GM19023 (cell line): ENCODE measurements at regions not wholly inside any gene's neighbourhood (a gene's known extent, or its start where the extent isn't known, plus 50 kb on each side); places are given as distances from the start of the nearest gene placed in this dataset.
"Not testable (repeated sequence)": the region's sequence is repeated elsewhere in the genome, so short reads cannot be mapped to it uniquely, and the experiment has no call there.

ENCODE experiments used
- ATAC-seq: cut with Tn5 transposase; IDR thresholded peaks from one replicate; pipeline ENCODE4 v1.9.1; 2021; ENCODE audit warnings: mild to moderate bottlenecking, moderate library complexity; ENCODE audit not compliant: unreplicated experiment

- ATAC-seq: peak; percentile 63
Measured at GRCh38 chrX:3963980-3964379, 250.5 kb upstream of the PRKX start.

DNA sequence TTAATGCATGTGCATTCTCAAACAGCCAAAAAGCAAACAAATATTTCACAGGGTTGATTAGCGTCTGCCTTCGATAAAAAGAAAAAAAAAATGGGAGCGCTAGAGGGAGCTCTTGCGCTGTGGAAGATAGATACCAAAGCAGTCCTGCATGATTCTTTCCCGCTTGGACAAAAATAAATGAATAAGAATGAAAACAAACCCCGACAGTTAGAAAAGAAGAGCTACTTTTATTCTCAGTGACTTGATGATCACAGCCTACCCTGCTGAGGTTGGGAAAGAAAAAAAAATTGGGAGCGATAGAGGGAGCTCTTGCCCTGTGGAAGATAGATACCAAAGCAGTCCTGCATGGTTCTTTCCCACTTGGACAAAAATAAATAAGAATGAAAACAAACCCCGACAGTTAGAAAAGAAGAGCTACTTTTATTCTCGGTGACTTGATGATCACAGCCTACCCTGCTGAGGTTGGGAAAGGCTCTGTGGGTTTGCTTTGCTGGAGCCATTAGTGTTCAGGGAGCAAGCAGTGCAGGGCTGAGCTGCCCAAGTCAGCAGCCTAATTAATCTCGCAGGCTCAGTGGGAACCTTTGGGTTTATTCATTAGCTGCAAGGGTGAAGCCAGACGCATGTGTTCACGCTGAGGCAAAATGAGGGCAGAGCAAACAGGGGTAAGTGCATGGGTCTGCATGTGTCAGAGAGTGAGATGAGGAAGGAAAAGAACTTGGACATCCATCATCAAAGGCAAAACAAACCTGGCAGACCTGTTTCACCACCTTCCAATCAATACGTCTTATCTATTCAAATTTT, 249.3 kb upstream of the PRKX start:
- ATAC-seq: peak; percentile 49

DNA sequence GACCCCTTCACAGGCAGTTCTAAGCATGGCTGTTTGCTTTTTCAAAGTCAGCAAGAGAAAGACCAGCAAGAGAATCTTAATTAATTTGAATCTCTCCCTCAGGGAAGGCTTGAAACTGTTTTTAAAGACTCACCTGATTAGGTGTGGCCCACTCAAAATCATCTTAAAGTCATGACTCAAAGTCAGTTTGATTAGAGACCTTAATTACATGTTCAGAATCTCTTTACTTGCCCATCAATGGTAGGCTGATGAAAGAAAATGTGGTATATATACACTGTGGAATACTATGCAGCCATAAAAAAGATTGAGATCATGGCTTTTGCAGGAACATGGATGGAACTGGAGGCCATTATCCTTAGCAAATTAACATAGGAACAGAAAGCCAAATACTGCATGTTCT, 247.5 kb upstream of the PRKX start:
- ATAC-seq: no peak

GRCh38 chrX:3951859-3952258, 238.4 kb upstream of the PRKX start:
- no peak for ATAC-seq

DNA sequence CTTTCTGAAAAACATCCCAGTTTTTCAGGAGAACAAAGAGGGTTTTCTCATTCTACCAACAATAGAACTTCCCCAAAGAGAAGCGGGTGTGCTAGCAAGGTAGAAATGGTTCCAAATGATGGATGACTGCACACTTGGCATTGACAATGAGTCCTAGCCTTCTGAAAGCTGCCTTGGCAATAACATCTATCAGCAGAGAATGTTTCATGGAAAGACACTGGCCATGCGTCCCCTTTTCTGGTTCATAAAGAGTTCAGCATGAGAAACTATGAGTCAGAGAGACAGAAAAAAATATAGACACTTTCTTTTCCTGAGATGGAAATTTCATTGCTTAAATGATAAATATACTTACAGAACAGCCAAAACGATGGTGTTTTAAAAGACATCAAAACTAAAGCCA, 236.9 kb upstream of the PRKX start:
- ATAC-seq: no peak

GRCh38 chrX:3943965-3944364, 230.5 kb upstream of the PRKX start:
- no peak for ATAC-seq

DNA sequence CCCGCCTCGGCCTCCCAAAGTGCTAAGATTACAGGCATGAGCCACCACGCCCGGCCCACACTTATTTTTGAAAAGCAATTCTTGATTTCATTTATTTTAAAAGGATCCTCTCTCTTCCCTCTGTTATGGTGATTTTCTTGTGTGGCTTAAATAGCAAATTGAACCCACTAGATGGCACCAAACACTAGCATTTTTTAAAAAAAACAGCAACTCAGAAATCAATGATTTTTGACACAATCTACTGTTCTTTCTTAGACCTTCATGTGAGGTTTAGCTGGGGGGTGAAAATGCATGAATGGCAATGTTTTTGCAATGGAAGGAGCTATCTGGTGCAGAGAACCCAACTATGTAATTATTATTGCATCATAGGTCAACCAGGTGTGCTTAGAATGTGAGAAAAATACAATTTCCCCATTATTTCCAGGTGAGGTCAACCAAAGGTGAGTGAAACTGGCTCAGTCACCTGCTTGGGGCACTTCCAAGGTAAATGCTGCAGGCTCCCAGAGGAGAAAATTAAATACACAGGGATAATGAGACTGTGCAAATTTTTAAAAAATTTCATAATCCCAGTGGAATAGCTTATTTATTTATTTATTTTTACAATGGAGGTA, 226.7 kb upstream of the PRKX start:
- ATAC-seq: no peak

DNA sequence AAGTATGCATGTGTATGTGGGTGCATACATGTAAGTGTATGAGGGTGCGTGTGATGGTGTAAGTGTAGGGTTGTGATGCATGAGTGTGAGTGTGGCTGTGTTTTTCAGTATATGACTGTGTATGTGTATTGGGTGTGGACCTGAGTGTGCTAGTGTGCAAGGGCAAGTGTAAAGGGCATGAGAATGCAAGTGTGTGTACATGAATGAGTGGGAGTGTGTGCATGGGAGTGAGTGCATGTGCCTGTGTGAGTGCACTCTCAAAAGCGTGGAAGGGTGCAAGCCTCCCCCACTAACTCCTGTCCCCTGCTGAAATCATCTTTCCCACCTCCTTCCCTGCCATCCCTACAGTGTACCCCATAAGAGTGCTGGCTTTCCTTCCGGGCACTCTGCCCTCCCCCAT, 225.1 kb upstream of the PRKX start:
- no peak for ATAC-seq

DNA sequence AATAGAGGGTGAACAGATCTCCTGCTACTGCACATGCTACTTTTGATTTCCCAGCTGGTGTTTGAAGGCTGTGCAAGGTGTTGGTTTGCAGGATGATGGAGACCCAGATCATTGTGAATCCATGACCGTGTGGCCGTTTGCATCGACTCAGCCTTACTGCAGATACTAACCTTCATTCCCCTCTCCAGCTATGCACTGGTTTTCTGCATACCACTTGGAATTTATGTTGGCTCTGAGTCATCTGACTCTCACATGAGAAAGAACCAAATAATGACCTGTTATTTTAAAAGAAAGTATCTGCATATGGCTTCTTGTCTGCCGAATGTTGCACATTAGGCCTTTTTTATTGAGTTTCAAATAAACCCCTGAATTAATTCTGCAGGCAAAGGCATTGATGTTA, 221.7 kb upstream of the PRKX start:
- ATAC-seq: not testable (repeated sequence)

GRCh38 chrX:3920424-3921017, 207.1 kb upstream of the PRKX start:
- ATAC-seq: peak; percentile 98

GRCh38 chrX:3919668-3920423, 206.4 kb upstream of the PRKX start:
- peak; percentile 39 for ATAC-seq

GRCh38 chrX:3914813-3915212, 201.4 kb upstream of the PRKX start:
- not testable (repeated sequence) for ATAC-seq

- not testable (repeated sequence) for ATAC-seq
Measured at GRCh38 chrX:3914059-3914458, 200.6 kb upstream of the PRKX start.

- not testable (repeated sequence) for ATAC-seq
Measured at GRCh38 chrX:3911012-3911411, 197.6 kb upstream of the PRKX start.

GRCh38 chrX:3910611-3911010, 197.2 kb upstream of the PRKX start:
- ATAC-seq: not testable (repeated sequence)

- not testable (repeated sequence) for ATAC-seq
Measured at GRCh38 chrX:3905522-3906258, 192.2 kb upstream of the PRKX start.

DNA sequence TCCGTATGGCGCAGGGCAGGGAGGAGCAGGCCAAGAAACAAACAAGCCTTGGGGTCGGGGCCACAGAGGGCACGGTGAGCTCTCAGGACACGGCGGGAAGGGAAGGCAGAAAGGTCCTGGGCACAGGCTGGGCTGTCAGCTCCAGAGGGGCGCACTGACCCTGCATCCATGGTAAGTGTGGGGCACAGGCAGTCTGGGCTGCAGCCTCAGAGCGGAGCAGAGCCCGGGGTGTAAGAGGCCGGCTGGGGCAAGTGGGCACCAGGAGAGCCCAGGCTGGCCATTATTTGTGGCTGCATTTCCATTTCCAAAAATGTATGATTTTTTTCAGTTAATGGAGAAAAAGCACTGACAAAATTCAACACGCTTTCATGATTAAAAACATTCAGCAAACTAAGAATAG, 188.8 kb upstream of the PRKX start:
- ATAC-seq: not testable (repeated sequence)

DNA sequence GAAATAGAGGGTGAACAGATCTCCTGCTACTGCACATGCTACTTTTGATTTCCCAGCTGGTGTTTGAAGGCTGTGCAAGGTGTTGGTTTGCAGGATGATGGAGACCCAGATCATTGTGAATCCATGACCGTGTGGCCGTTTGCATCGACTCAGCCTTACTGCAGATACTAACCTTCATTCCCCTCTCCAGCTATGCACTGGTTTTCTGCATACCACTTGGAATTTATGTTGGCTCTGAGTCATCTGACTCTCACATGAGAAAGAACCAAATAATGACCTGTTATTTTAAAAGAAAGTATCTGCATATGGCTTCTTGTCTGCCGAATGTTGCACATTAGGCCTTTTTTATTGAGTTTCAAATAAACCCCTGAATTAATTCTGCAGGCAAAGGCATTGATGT, 183.3 kb upstream of the PRKX start:
- not testable (repeated sequence) for ATAC-seq

- not testable (repeated sequence) for ATAC-seq
Measured at GRCh38 chrX:3882553-3882920, 169.1 kb upstream of the PRKX start.

DNA sequence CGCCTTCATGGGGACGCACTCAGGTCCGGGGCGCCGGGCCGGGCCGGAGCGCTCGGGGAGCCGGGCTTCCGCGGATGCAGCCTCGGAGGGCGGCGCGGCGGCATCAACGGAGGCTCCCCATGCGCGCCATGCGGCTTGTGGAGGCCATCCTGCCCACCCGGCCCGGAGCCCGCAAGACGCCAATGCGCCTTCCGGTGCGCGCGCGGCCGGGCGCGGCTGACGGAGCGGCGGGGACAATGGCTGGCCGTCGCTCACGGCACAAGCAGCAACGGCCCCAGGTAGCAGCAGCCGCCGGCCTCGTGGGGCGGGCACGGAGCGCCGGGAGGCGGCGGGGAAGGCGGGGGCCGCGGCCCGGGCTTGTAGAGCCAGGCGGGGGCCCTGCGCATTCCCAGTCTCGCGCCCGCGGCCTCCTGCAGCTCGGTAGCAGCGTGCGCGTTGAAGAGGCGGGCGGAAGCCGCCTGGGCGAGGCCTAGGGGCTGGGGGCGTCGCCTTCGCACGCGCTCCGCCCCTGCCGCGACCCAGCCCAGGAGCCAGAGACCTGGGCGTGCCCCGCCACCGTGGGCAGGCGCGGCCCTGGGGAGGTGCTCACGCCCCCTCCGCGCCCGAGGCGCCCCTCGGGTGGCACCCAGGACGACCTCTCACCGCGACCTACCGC, 168.6 kb upstream of the PRKX start:
- peak; percentile 98 for ATAC-seq
